ENCODE measurements at regions not wholly inside any gene's neighbourhood (a gene's known extent, or its start where the extent isn't known, plus 50 kb on each side); places are given as distances from the start of the nearest gene placed in this dataset.

GRCh38 chr14:38616959-38617358 lies 361.1 kb upstream of the CLEC14A start:
- POLR2A ChIA-PET: no interaction called here
- H4K20me1 ChIP-seq (ENCODE audit: insufficient read depth, low read length): no peaks in the 10 kb centered on the region
- H3K4me1 ChIP-seq (ENCODE audit: insufficient read depth, low read length): no peaks in the 10 kb centered on the region
- no peaks in the 10 kb centered on the region for H3K79me2 ChIP-seq (ENCODE audit: insufficient read depth, low read length)
- TF ChIP-seq ZFP36 (IDR thresholded peaks at IDR 0.05; ENCODE audit: borderline replicate concordance, low read depth, low read length, partially characterized antibody) (no peak), MIER3 (CRISPR knock-in tag; IDR thresholded peaks at IDR 0.05; ENCODE audit: borderline replicate concordance) (no peak), TAF15 (IDR thresholded peaks at IDR 0.05; ENCODE audit: low read depth, low read length, poor library complexity, severe bottlenecking) (no peak)
- H3K27me3 ChIP-seq (ENCODE audit: control insufficient read depth in 1 of 2, insufficient read depth in 2 of 2, low read length in 2 of 2): no peaks in the 10 kb centered on the region
- in situ Hi-C loops (cut with HindIII; ENCODE audit: extremely low pct_ligation_motif_present, low pct_unique_long_range_greater_than_20kb) (no loop called here), intact Hi-C loops (cut with micrococcal nuclease; ENCODE audit: unreplicated experiment) (no loop called here)
- H3K4me2 ChIP-seq (ENCODE audit: low read depth, low read length): no peak overlapping the region
- BruUV-seq (replicated peaks): no TSS peak
- WGBS (ENCODE audit: low lambda C conversion rate): 0% methylated on average over 4 of the region's 4 CpGs
- DNase-seq (ENCODE audit: low spot score): no peak
- H2AFZ ChIP-seq (ENCODE audit: low read length): no peak overlapping the region
- no peaks in the 10 kb centered on the region for H3K36me3 ChIP-seq (replicated peaks in 1 of 2; ENCODE audit: control insufficient read depth in 1 of 2, insufficient read depth in 2 of 2, low read length in 2 of 2)
- H3K9me3 ChIP-seq (ENCODE audit: low read length): peaks cover 12% of the 10 kb centered on the region
- ATAC-seq: peak; percentile 34
- CTCF ChIA-PET (ENCODE audit: low intra/inter-chr PET ratio, low total read pairs): no interaction called here
- H3K9ac ChIP-seq (ENCODE audit: insufficient read depth, low read depth, low read length): no peak overlapping the region
- H3K27ac ChIP-seq (ENCODE audit: extremely low read length, insufficient read depth, low read length): no peak overlapping the region
- FAIRE-seq: no peak
- no peak overlapping the region for H3K4me3 ChIP-seq (replicated peaks in 1 of 3; ENCODE audit: insufficient read depth in 1 of 3, low read depth in 2 of 3, low read length in 3 of 3)

- no peaks in the 10 kb centered on the region for H3K4me1 ChIP-seq (ENCODE audit: insufficient read depth, low read length)
Measured at GRCh38 chr14:38611928-38612327, 356.0 kb upstream of the CLEC14A start.

More at GRCh38 chr14:38611928-38612327, 356.0 kb upstream of the CLEC14A start:
- FAIRE-seq: no peak
- CTCF ChIA-PET (ENCODE audit: low intra/inter-chr PET ratio, low total read pairs): no interaction called here
- Histone ChIP-seq H3K4me3 (replicated peaks in 1 of 3; ENCODE audit: insufficient read depth in 1 of 3, low read depth in 2 of 3, low read length in 3 of 3) (no peak overlapping the region), H2AFZ (ENCODE audit: low read length) (no peak overlapping the region), H3K79me2 (ENCODE audit: insufficient read depth, low read length) (no peaks in the 10 kb centered on the region), H4K20me1 (ENCODE audit: insufficient read depth, low read length) (no peaks in the 10 kb centered on the region), H3K36me3 (replicated peaks in 1 of 2; ENCODE audit: control insufficient read depth in 1 of 2, insufficient read depth in 2 of 2, low read length in 2 of 2) (no peaks in the 10 kb centered on the region), H3K4me2 (ENCODE audit: low read depth, low read length) (no peak overlapping the region), H3K27me3 (ENCODE audit: control insufficient read depth in 1 of 2, insufficient read depth in 2 of 2, low read length in 2 of 2) (no peaks in the 10 kb centered on the region), H3K9me3 (ENCODE audit: low read length) (peaks cover 10% of the 10 kb centered on the region; the same call in 1 of the 2 replicates), H3K27ac (ENCODE audit: extremely low read length, insufficient read depth, low read length) (no peak overlapping the region), H3K9ac (ENCODE audit: insufficient read depth, low read depth, low read length) (no peak overlapping the region)
- ATAC-seq: no peak
- no peak for TF ChIP-seq HOXA5 (CRISPR knock-in tag; IDR thresholded peaks at IDR 0.05)
- no peak for TF ChIP-seq TFAP4 (IDR thresholded peaks at IDR 0.05; ENCODE audit: borderline replicate concordance, low read depth)
- in situ Hi-C loops (cut with HindIII; ENCODE audit: extremely low pct_ligation_motif_present, low pct_unique_long_range_greater_than_20kb) (no loop called here), intact Hi-C loops (cut with micrococcal nuclease; ENCODE audit: unreplicated experiment) (no loop called here)
- DNase-seq (ENCODE audit: low spot score): no peak
- 69% methylated on average over 2 of the region's 2 CpGs for WGBS (ENCODE audit: low lambda C conversion rate)
- no TSS peak for BruUV-seq (replicated peaks)
- POLR2A ChIA-PET: no interaction called here

Data from HepG2 (cell line).